A549 (cell line): ENCODE measurements at regions not wholly inside any gene's neighbourhood (a gene's known extent, or its start where the extent isn't known, plus 50 kb on each side); places are given as distances from the start of the nearest gene placed in this dataset.

Source experiments
- ATAC-seq, 2 experiments: fragments of 200-7000 bp in 1 of 2; fragments of >200 bp in 1 of 2; cut with Nextera tagmentation in 1 of 2; cut with Tn5 transposase in 1 of 2; 3 replicates each; pipeline versions ENCODE4 v1.8.0 to v1.9.1; 2018 to 2020; ENCODE audit warnings: mild to moderate bottlenecking in 1 of 2, moderate library complexity in 1 of 2
- CTCF ChIA-PET: fragments of 300-600 bp; sonication (Branson Sonifier 250); formaldehyde crosslinking; extraction: SDS; loops from one replicate; lab custom pipeline; 2021; ENCODE audit warnings: antibody characterized with exemption, inconsistent platforms; lab: Yijun Ruan, JAX
- POLR2A ChIA-PET: fragments of 350-600 bp; formaldehyde crosslinking; extraction: SDS; loops from one replicate; lab custom pipeline; 2021; ENCODE audit warnings: antibody characterized with exemption, inconsistent platforms; lab: Yijun Ruan, JAX
- DNase-seq, 2 experiments: peaks; one replicate each; pipeline versions ENCODE4 v3.0.0 to v3.0.0-alpha.2; 2011 to 2016; ENCODE audit warnings: low read depth in 1 of 2, low spot score in 1 of 2
- FAIRE-seq: peaks from 2 replicates; lab custom pipeline; 2011; peaks lifted over from hg19 to GRCh38; lab: Jason Lieb, UNC
- H3K27ac ChIP-seq, 2 experiments: fragments of >200 bp; sonication (Bioruptor Twin); formaldehyde crosslinking; 3 replicates each; pipeline ENCODE4 v1.5.1; 2016 to 2017
- H3K4me1 ChIP-seq: fragments of >200 bp; sonication (Bioruptor Twin); formaldehyde crosslinking; 3 replicates; pipeline ENCODE4 v1.6.1; 2016
- H3K4me2 ChIP-seq: fragments of >200 bp; sonication (Bioruptor Twin); formaldehyde crosslinking; 3 replicates; pipeline ENCODE4 v1.6.1; 2016
- H3K4me3 ChIP-seq: fragments of >200 bp; sonication (Bioruptor Twin); formaldehyde crosslinking; 3 replicates; pipeline ENCODE4 v1.5.1; 2016
- H3K9me3 ChIP-seq: fragments of >200 bp; sonication (Bioruptor Twin); formaldehyde crosslinking; 3 replicates; pipeline ENCODE4 v1.6.1; 2016
- CEBPB ChIP-seq, 2 experiments: fragments of >200 bp in 1 of 2; sonication (Bioruptor Twin) in 1 of 2; formaldehyde crosslinking in 1 of 2; IDR thresholded peaks; 2 replicates each; pipeline ENCODE4 v1.6.1; 2012 to 2016
- CHD2 ChIP-seq: fragments of 150-350 bp; IDR thresholded peaks from 2 replicates; pipeline ENCODE4 v1.6.1; 2014; ENCODE audit warnings: low read length; ENCODE audit not compliant: partially characterized antibody
- FOSB ChIP-seq: fragments of 250-450 bp; sonication (Bioruptor Pico); IDR thresholded peaks from 2 replicates; pipeline ENCODE4 v1.5.0; 2020; ENCODE audit warnings: mild to moderate bottlenecking, moderate library complexity
- FOXS1 ChIP-seq: fragments of 250-450 bp; sonication (Bioruptor Pico); IDR thresholded peaks from 2 replicates; pipeline ENCODE4 v1.5.0; 2020; ENCODE audit warnings: mild to moderate bottlenecking, moderate library complexity
- GATA3 ChIP-seq: IDR thresholded peaks from 2 replicates; pipeline ENCODE4 v1.6.1; 2012; ENCODE audit warnings: borderline replicate concordance
- HDAC2 ChIP-seq: fragments of 200-600 bp; sonication (generic); IDR thresholded peaks from 2 replicates; pipeline ENCODE4 v1.6.1; 2016
- HES2 ChIP-seq: fragments of >200 bp; sonication (Bioruptor Twin); formaldehyde crosslinking; IDR thresholded peaks from 2 replicates; pipeline ENCODE4 v1.6.1; 2016
- HOXA7 ChIP-seq: fragments of 250-450 bp; sonication (Bioruptor Pico); IDR thresholded peaks from 2 replicates; pipeline ENCODE4 v1.5.0; 2020; ENCODE audit warnings: mild to moderate bottlenecking, moderate library complexity
- HOXB13 ChIP-seq: fragments of 250-450 bp; sonication (Bioruptor Pico); IDR thresholded peaks from 2 replicates; pipeline ENCODE4 v1.5.0; 2020; ENCODE audit warnings: low read depth, mild to moderate bottlenecking, moderate library complexity
- JUNB ChIP-seq: fragments of >200 bp; sonication (Bioruptor Twin); formaldehyde crosslinking; IDR thresholded peaks from 2 replicates; pipeline ENCODE4 v1.6.1; 2016
- MAZ ChIP-seq: fragments of 150-350 bp; IDR thresholded peaks from 2 replicates; pipeline ENCODE4 v1.6.1; 2014; ENCODE audit warnings: antibody characterized with exemption, low read depth, low read length, borderline replicate concordance
- MYC ChIP-seq: IDR thresholded peaks from 2 replicates; pipeline ENCODE4 v1.6.1; 2012; ENCODE audit warnings: mild to moderate bottlenecking, inconsistent platforms, low read length, improper control_type of control experiment, borderline replicate concordance
- NFE2L2 ChIP-seq: fragments of 150-350 bp; conservative IDR thresholded peaks from 2 replicates; pipeline ENCODE4 v1.6.1; 2014; ENCODE audit warnings: low read length
- NPAS2 ChIP-seq: fragments of 250-450 bp; sonication (Bioruptor Pico); IDR thresholded peaks from 2 replicates; pipeline ENCODE4 v1.8.0; 2022; ENCODE audit warnings: mild to moderate bottlenecking, moderate library complexity, borderline replicate concordance
- PHF8 ChIP-seq: fragments of 200-600 bp; sonication (generic); IDR thresholded peaks from 2 replicates; pipeline ENCODE4 v1.6.1; 2016; ENCODE audit warnings: low read depth, mild to moderate bottlenecking, antibody characterized with exemption, moderate library complexity, borderline replicate concordance
- RARB ChIP-seq: fragments of 250-450 bp; sonication (Bioruptor Pico); IDR thresholded peaks from 2 replicates; pipeline ENCODE4 v1.8.0; 2021; ENCODE audit warnings: mild to moderate bottlenecking, moderate library complexity
- RCOR1 ChIP-seq: fragments of 150-350 bp; IDR thresholded peaks from 2 replicates; pipeline ENCODE4 v1.6.1; 2014; ENCODE audit warnings: antibody characterized with exemption, low read length, low read depth
- RFX5 ChIP-seq: fragments of 450-650 bp; IDR thresholded peaks from 2 replicates; pipeline ENCODE4 v1.7.1; 2014; ENCODE audit warnings: antibody characterized with exemption, mild to moderate bottlenecking, moderate library complexity
- SMC3 ChIP-seq: fragments of >200 bp; sonication (Bioruptor Twin); formaldehyde crosslinking; IDR thresholded peaks from 3 replicates; pipeline ENCODE4 v1.6.1; 2018; ENCODE audit warnings: inconsistent platforms
- ZC3H11A ChIP-seq: fragments of 450-650 bp; IDR thresholded peaks from 2 replicates; pipeline ENCODE4 v1.6.1; 2014; ENCODE audit warnings: antibody characterized with exemption, mild to moderate bottlenecking
- ZNF302 ChIP-seq: fragments of 250-450 bp; sonication (Bioruptor Pico); IDR thresholded peaks from 2 replicates; pipeline ENCODE4 v1.9.0; 2021; ENCODE audit warnings: inconsistent platforms, mild to moderate bottlenecking, moderate library complexity
- WGBS: methylation state at CpG from one replicate; pipeline ENCODE4 v1.1.6; 2017; ENCODE audit errors: missing lambda C conversion rate; 5-methylcytosine and 5-hydroxymethylcytosine counted together
- TF ChIP-seq, protein P1 (sequence below): IDR thresholded peaks from 2 replicates; pipeline ENCODE4 v1.6.1; 2012
- TF ChIP-seq, protein P2 (sequence below): fragments of 250-450 bp; sonication (Bioruptor Pico); IDR thresholded peaks from 2 replicates; pipeline ENCODE4 v1.5.0; 2020; ENCODE audit warnings: low read depth, mild to moderate bottlenecking, moderate library complexity
- TF ChIP-seq, protein P3 (sequence below): fragments of 250-450 bp; sonication (Bioruptor Pico); IDR thresholded peaks from 2 replicates; pipeline ENCODE4 v1.5.0; 2021; ENCODE audit warnings: mild to moderate bottlenecking, moderate library complexity, borderline replicate concordance

DNA sequence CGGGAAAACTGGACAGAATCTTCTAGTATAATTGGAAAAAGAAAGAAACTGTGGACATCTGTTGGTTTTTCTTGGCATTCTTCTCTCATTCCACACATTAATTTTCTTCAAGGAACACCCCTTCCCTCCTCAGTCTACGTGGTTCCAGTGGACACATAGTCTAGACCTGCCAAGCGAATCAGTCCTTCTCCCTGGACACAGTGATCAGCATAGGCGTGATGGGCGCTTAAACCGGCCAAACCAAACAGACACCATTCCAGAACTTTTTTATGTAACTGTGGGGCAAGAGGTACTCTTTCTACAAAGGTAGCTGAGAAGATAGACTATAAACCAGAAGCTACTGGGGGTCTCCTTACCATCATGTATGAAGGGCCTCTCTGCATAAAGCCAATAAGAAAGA lies 121.8 kb upstream of the COX10 start:
- Histone ChIP-seq H3K27ac (no peak overlapping the region), H3K9me3 (no peaks in the 10 kb centered on the region), H3K4me1 (no peaks in the 10 kb centered on the region), H3K4me3 (no peak overlapping the region), H3K4me2 (no peak overlapping the region)
- ATAC-seq = no peak
- no peak for DNase-seq
- TF ChIP-seq FOSB = no peak
- no peak for TF ChIP-seq HDAC2
- TF ChIP-seq, protein P1, sequence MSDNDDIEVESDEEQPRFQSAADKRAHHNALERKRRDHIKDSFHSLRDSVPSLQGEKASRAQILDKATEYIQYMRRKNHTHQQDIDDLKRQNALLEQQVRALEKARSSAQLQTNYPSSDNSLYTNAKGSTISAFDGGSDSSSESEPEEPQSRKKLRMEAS = no peak
- TF ChIP-seq HOXA7 = no peak
- no peak for TF ChIP-seq ZC3H11A
- no peak for TF ChIP-seq MAZ
- no peak for TF ChIP-seq SMC3
- TF ChIP-seq HOXB13 = no peak
- WGBS = 53% methylated on average over 6 of the region's 6 CpGs
- POLR2A ChIA-PET = no interaction called here
- no peak for FAIRE-seq
- CTCF ChIA-PET = interaction anchor here (1.1 kb wide), 1 partner anchor 355 kb away, joined by 3 read pairs; no protein-coding TSS in a partner anchor

DNA sequence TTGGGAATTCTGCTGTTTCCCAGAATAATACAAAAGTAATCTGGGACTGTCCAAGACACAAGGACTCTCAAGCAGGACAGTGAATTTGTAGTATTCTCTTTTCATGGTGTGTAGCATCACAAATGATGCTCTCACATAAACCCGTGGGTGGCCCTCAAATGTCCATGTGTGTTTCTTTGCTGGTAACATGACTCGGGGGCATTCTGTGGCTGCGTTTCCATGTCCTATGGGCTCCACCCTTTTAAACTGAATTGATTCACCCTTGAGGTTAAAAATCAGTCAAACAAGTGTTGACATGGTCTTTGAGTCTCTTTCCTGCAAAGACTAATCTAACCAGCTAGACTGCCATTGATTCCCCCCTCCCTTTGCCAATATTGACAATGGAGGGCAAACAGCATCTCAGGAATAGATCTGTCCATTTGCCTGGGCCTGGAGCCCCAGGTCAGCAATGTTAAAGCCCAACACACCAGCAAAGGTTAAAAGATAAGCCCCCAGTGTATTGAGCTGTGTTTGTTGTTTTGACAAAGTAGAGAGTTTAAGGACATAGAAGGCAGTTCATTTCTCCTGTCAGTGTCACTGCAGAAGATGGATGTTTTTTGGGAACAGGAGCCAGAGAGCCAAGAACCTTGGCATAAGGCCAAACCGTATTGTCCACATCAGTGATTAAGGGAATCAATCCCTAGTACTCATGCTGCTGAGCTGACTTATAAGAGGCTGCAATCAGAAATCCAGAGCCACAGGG lies 117.1 kb upstream of the COX10 start:
- FAIRE-seq = no peak
- WGBS = 2% methylated on average over 4 of the region's 4 CpGs
- Histone ChIP-seq H3K9me3 (no peaks in the 10 kb centered on the region), H3K4me2 (no peak overlapping the region), H3K4me3 (no peak overlapping the region), H3K4me1 (no peaks in the 10 kb centered on the region), H3K27ac (no peak overlapping the region)
- no peak for TF ChIP-seq GATA3
- no peak for TF ChIP-seq ZNF302 (CRISPR knock-in tag)
- no peak for TF ChIP-seq PHF8
- no peak for TF ChIP-seq HES2
- TF ChIP-seq, protein P2, sequence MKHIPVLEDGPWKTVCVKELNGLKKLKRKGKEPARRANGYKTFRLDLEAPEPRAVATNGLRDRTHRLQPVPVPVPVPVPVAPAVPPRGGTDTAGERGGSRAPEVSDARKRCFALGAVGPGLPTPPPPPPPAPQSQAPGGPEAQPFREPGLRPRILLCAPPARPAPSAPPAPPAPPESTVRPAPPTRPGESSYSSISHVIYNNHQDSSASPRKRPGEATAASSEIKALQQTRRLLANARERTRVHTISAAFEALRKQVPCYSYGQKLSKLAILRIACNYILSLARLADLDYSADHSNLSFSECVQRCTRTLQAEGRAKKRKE (CRISPR knock-in tag) = no peak
- ATAC-seq = no peak
- ChIA-PET POLR2A (no interaction called here), CTCF (no interaction called here)
- DNase-seq = no peak

- H3K4me2 ChIP-seq = no peak overlapping the region
- peak; percentile 18 for FAIRE-seq
- no peaks in the 10 kb centered on the region for H3K9me3 ChIP-seq
- no peak for ATAC-seq
- no peak overlapping the region for H3K27ac ChIP-seq
- no peaks in the 10 kb centered on the region for H3K4me1 ChIP-seq
- H3K4me3 ChIP-seq = no peak overlapping the region
- POLR2A ChIA-PET = no interaction called here
- DNase-seq = no peak
- CTCF ChIA-PET = interaction anchor here (1.0 kb wide), 1 partner anchor 49 kb away, joined by 3 read pairs; no protein-coding TSS in a partner anchor
- 0% methylated on average over 1 of the region's 1 CpG for WGBS
- TF ChIP-seq NFE2L2 (no peak), CEBPB (IDR thresholded peaks at IDR 0.05) (no peak), CHD2 (no peak), ZC3H11A (no peak), RFX5 (no peak), JUNB (no peak), RARB (no peak)
Observed at GRCh38 chr17:13953841-13954240, 115.5 kb upstream of the COX10 start.

GRCh38 chr17:13957636-13958035 lies 111.7 kb upstream of the COX10 start:
- CTCF ChIA-PET = no interaction called here
- TF ChIP-seq RARB (no peak), HDAC2 (no peak), NFE2L2 (no peak), PHF8 (no peak), RFX5 (no peak), MYC (no peak), GATA3 (no peak), NPAS2 (CRISPR knock-in tag) (no peak), FOXS1 (no peak), RCOR1 (no peak)
- TF ChIP-seq, protein P3, sequence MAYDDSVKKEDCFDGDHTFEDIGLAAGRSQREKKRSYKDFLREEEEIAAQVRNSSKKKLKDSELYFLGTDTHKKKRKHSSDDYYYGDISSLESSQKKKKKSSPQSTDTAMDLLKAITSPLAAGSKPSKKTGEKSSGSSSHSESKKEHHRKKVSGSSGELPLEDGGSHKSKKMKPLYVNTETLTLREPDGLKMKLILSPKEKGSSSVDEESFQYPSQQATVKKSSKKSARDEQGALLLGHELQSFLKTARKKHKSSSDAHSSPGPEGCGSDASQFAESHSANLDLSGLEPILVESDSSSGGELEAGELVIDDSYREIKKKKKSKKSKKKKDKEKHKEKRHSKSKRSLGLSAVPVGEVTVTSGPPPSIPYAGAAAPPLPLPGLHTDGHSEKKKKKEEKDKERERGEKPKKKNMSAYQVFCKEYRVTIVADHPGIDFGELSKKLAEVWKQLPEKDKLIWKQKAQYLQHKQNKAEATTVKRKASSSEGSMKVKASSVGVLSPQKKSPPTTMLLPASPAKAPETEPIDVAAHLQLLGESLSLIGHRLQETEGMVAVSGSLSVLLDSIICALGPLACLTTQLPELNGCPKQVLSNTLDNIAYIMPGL = no peak
- TF ChIP-seq, protein P2 (CRISPR knock-in tag) = no peak
- ATAC-seq = no peak

More at GRCh38 chr17:13957636-13958035, 111.7 kb upstream of the COX10 start:
- H3K4me1 ChIP-seq = no peaks in the 10 kb centered on the region
- WGBS = 18% methylated on average over 3 of the region's 3 CpGs
- FAIRE-seq (no peak), DNase-seq (no peak)
- POLR2A ChIA-PET = no interaction called here
- H3K9me3 ChIP-seq = no peaks in the 10 kb centered on the region
- H3K4me2 ChIP-seq = no peak overlapping the region
- H3K4me3 ChIP-seq = no peak overlapping the region
- H3K27ac ChIP-seq = no peak overlapping the region
